ENCODE measurements at regions not wholly inside any gene's neighbourhood (a gene's known extent, or its start where the extent isn't known, plus 50 kb on each side); places are given as distances from the start of the nearest gene placed in this dataset.

GRCh38 chr1:222886878-222887351 lies 72.1 kb downstream of the DISP1 start:
- Histone ChIP-seq H3K23ac (ENCODE audit: insufficient read length) (no peak overlapping the region), H3K27ac (ENCODE audit: low read depth, low read length) (no peak overlapping the region), H2AK5ac (ENCODE audit: low read depth, low read length) (no peak overlapping the region), H2BK20ac (ENCODE audit: low read length) (no peak overlapping the region), H3K4me2 (ENCODE audit: insufficient read depth in 1 of 2, low read depth in 2 of 2, low read length in 2 of 2) (no peak overlapping the region), H2BK120ac (replicated peaks; ENCODE audit: low read depth, low read length) (no peak overlapping the region), H3K79me1 (ENCODE audit: low read depth, low read length) (no peaks in the 10 kb centered on the region), H2BK5ac (ENCODE audit: low read depth, low read length) (no peak overlapping the region), H3K4me3 (ENCODE audit: extremely low read depth in 1 of 4, insufficient read depth in 2 of 4, low read depth in 3 of 4, low read length in 4 of 4) (no peak overlapping the region), H2BK15ac (ENCODE audit: low read length) (no peak overlapping the region), H3K18ac (ENCODE audit: extremely low read depth, low read length) (no peak overlapping the region), H3K79me2 (ENCODE audit: control insufficient read depth in 1 of 2, insufficient read depth in 2 of 2, low read length in 2 of 2) (no peaks in the 10 kb centered on the region), H3K9me3 (ENCODE audit: insufficient read depth in 2 of 2, low read depth in 1 of 2, low read length in 1 of 2) (no peaks in the 10 kb centered on the region), H3K56ac (replicated peaks; ENCODE audit: insufficient read length, low read depth, low read length) (no peak overlapping the region), H2BK12ac (ENCODE audit: low read depth, low read length) (no peak overlapping the region), H3K4me1 (replicated peaks in 1 of 4; ENCODE audit: control insufficient read depth in 3 of 4, insufficient read depth in 4 of 4, low read length in 3 of 4) (no peaks in the 10 kb centered on the region), H2AFZ (ENCODE audit: low read length) (no peak overlapping the region), H3K23me2 (ENCODE audit: low read depth, low read length) (no peaks in the 10 kb centered on the region), H4K20me1 (replicated peaks in 1 of 2; ENCODE audit: control insufficient read depth in 1 of 2, insufficient read depth in 2 of 2, low read length in 2 of 2) (no peaks in the 10 kb centered on the region), H3K14ac (ENCODE audit: insufficient read length) (no peak overlapping the region), H3K4ac (replicated peaks; ENCODE audit: insufficient read length, low read depth, low read length) (no peak overlapping the region), H3K9ac (replicated peaks in 1 of 4; ENCODE audit: extremely low read depth in 1 of 4, low read depth in 3 of 4, low read length in 3 of 4) (no peak overlapping the region), H3K36me3 (ENCODE audit: control insufficient read depth in 2 of 4, insufficient read depth in 4 of 4, low read length in 3 of 4) (no peaks in the 10 kb centered on the region), H4K5ac (ENCODE audit: insufficient read length, low read depth, low read length) (no peak overlapping the region), H3K27me3 (replicated peaks in 1 of 4; ENCODE audit: control insufficient read depth in 3 of 4, extremely low read depth in 1 of 4, insufficient read depth in 3 of 4, low read length in 3 of 4) (no peaks in the 10 kb centered on the region), H4K8ac (ENCODE audit: extremely low read depth, insufficient read depth, low read length) (no peak overlapping the region), H4K91ac (replicated peaks; ENCODE audit: insufficient read length, low read length) (no peak overlapping the region)
- POLR2A ChIA-PET (ENCODE audit: partially characterized antibody): no interaction called here
- DNase-seq (ENCODE audit: low read depth in 1 of 2, low spot score in 2 of 2): no peak
- 89% methylated on average over 1 of the region's 1 CpG; no CpG with 5 or more reads in 1 of the 2 experiments for WGBS, 2 experiments (ENCODE audit: extremely low coverage in 1 of 2, insufficient coverage in 1 of 2, insufficient read length in 1 of 2, insufficient replicate concordance in 2 of 2, low coverage in 1 of 2, low lambda C conversion rate in 2 of 2, missing lambda C conversion rate in 1 of 2)
- CTCF ChIA-PET (ENCODE audit: partially characterized antibody): interaction anchor here (0.9 kb wide), 1 partner anchor 153 kb away, joined by 4 read pairs; no protein-coding TSS in a partner anchor
- no peak for FAIRE-seq
- no peak for TF ChIP-seq KDM5A (IDR thresholded peaks at IDR 0.05; ENCODE audit: low read length)
- TF ChIP-seq SIN3A (conservative IDR thresholded peaks at IDR 0.05 in 1 of 2, IDR thresholded peaks at IDR 0.05 in 1 of 2; ENCODE audit: low read depth in 1 of 2, low read length in 2 of 2): no peak
- TF ChIP-seq JUND (IDR thresholded peaks at IDR 0.05; ENCODE audit: low read length): no peak
- TF ChIP-seq SP1 (IDR thresholded peaks at IDR 0.05; ENCODE audit: low read depth, low read length): no peak
- no peak for TF ChIP-seq MAFK (IDR thresholded peaks at IDR 0.05; ENCODE audit: low read depth, low read length)
- TF ChIP-seq ATF2 (IDR thresholded peaks at IDR 0.05; ENCODE audit: low read length): no peak
- TF ChIP-seq CBX5 (IDR thresholded peaks at IDR 0.05; ENCODE audit: low read depth, low read length): no peak
- no peak for TF ChIP-seq TBP (IDR thresholded peaks at IDR 0.05; ENCODE audit: low read depth, low read length)
- TF ChIP-seq HDAC2 (IDR thresholded peaks at IDR 0.05; ENCODE audit: borderline replicate concordance in 1 of 2, low read depth in 2 of 2, low read length in 2 of 2): no peak
- no peak for TF ChIP-seq ASH2L (IDR thresholded peaks at IDR 0.05; ENCODE audit: low read length)
- TF ChIP-seq TAF1 (IDR thresholded peaks at IDR 0.05; ENCODE audit: low read depth, low read length): no peak
- TF ChIP-seq ATF3 (IDR thresholded peaks at IDR 0.05; ENCODE audit: insufficient read depth, low read depth, low read length): no peak
